Common myeloid progenitor, CD34-positive (primary cell): ENCODE measurements at regions not wholly inside any gene's neighbourhood (a gene's known extent, or its start where the extent isn't known, plus 50 kb on each side); places are given as distances from the start of the nearest gene placed in this dataset.
A peak's percentile ranks its signal among the peaks of the same experiment; 100 is the strongest.

Experiments used
- CTCF ChIA-PET: fragments of 350-600 bp; sonication (Branson Sonifier 250); formaldehyde crosslinking; loops from one replicate; lab custom pipeline; 2021; ENCODE audit warnings: antibody characterized with exemption; lab: Charles Lee
- POLR2A ChIA-PET: fragments of 350-600 bp; sonication (Branson Sonifier 250); formaldehyde crosslinking; loops from one replicate; lab custom pipeline; 2021; ENCODE audit warnings: antibody characterized with exemption; lab: Charles Lee
- DNase-seq, 3 donors: peaks; one replicate each; pipeline versions ENCODE4 v3.0.0 to v3.0.0-alpha.2; 2013
- H3K27ac ChIP-seq, 2 experiments: 1 replicate in 1 of 2; 2 replicates in 1 of 2; pipeline ENCODE4 v1.7.0; 2013; ENCODE audit warnings: inconsistent platforms in 2 of 2, low read length in 2 of 2, mild to moderate bottlenecking in 2 of 2, low read depth in 1 of 2, moderate library complexity in 1 of 2; ENCODE audit not compliant: severe bottlenecking in 2 of 2, insufficient read depth in 1 of 2, poor library complexity in 1 of 2
- H3K27me3 ChIP-seq, 5 experiments: replicated peaks in 2 of 5; 1 replicate in 3 of 5; 2 replicates in 2 of 5; pipeline versions ENCODE4 v1.6.1 to v1.7.0; 2013; ENCODE audit warnings: low read length in 4 of 5, mild to moderate bottlenecking in 2 of 5, moderate library complexity in 2 of 5, inconsistent platforms in 1 of 5; ENCODE audit not compliant: insufficient read depth in 5 of 5, control insufficient read depth in 4 of 5
- H3K36me3 ChIP-seq, 4 experiments: 1 replicate in 2 of 4; 2 replicates in 2 of 4; pipeline versions ENCODE4 v1.6.1 to v1.7.0; 2013; ENCODE audit warnings: low read length in 3 of 4, control low read depth in 1 of 4, mild to moderate bottlenecking in 1 of 4; ENCODE audit not compliant: control insufficient read depth in 4 of 4, insufficient read depth in 4 of 4
- H3K4me1 ChIP-seq, 4 experiments: 1 replicate in 3 of 4; 2 replicates in 1 of 4; pipeline versions ENCODE4 v1.6.1 to v1.7.1; 2013; ENCODE audit warnings: low read length in 3 of 4, mild to moderate bottlenecking in 3 of 4, control low read depth in 1 of 4, inconsistent platforms in 1 of 4, moderate library complexity in 1 of 4; ENCODE audit not compliant: control insufficient read depth in 4 of 4, insufficient read depth in 4 of 4; ENCODE audit errors: control extremely low read depth in 1 of 4
- H3K4me3 ChIP-seq, 7 experiments: 1 replicate in 4 of 7; 2 replicates in 3 of 7; pipeline versions ENCODE4 v1.5.1 to v1.7.0; 2013; ENCODE audit warnings: mild to moderate bottlenecking in 7 of 7, low read length in 6 of 7, moderate library complexity in 6 of 7, inconsistent platforms in 2 of 7, low read depth in 2 of 7, control low read depth in 1 of 7; ENCODE audit not compliant: insufficient read depth in 4 of 7, control insufficient read depth in 1 of 7; ENCODE audit errors: extremely low read depth in 1 of 7
- H3K9me3 ChIP-seq, 5 experiments: 1 replicate in 4 of 5; 2 replicates in 1 of 5; pipeline versions ENCODE4 v1.6.1 to v1.7.1; 2013; ENCODE audit warnings: low read length in 4 of 5, mild to moderate bottlenecking in 2 of 5, inconsistent platforms in 1 of 5, low read depth in 1 of 5, moderate library complexity in 1 of 5; ENCODE audit not compliant: control insufficient read depth in 4 of 5, insufficient read depth in 2 of 5; ENCODE audit errors: control extremely low read depth in 1 of 5
- WGBS: methylation state at CpG from one replicate; pipeline ENCODE4 v1.1.5; 2013; ENCODE audit not compliant: insufficient coverage; 5-methylcytosine and 5-hydroxymethylcytosine counted together

- DNase-seq: no peak
- ChIA-PET POLR2A (no interaction called here), CTCF (interaction anchor here (1.4 to 2.8 kb wide), 2 partner anchors 10 to 15 kb away, joined by 7 to 13 read pairs; no protein-coding TSS in a partner anchor)
- Histone ChIP-seq H3K4me3 (no peak overlapping the region), H3K36me3 (no peaks in the 10 kb centered on the region), H3K27ac (no peak overlapping the region), H3K9me3 (no peaks in the 10 kb centered on the region), H3K4me1 (no peaks in the 10 kb centered on the region), H3K27me3 (peaks cover 0 to 10% (median 4%) of the 10 kb centered on the region in 5 experiments)
Observed at GRCh38 chr5:158011422-158011821, 152.5 kb upstream of the CLINT1 start.

GRCh38 chr5:158010831-158011230, 151.9 kb upstream of the CLINT1 start:
- Histone ChIP-seq H3K27ac (no peak overlapping the region), H3K4me3 (no peak overlapping the region), H3K36me3 (no peaks in the 10 kb centered on the region), H3K27me3 (peaks cover 0 to 10% (median 4%) of the 10 kb centered on the region in 5 experiments), H3K9me3 (peaks cover 0 to 4% (median 0%) of the 10 kb centered on the region in 5 experiments), H3K4me1 (no peaks in the 10 kb centered on the region)
- CTCF ChIA-PET: interaction anchor here (2.8 kb wide), 1 partner anchor 15 kb away, joined by 13 read pairs; no protein-coding TSS in a partner anchor
- POLR2A ChIA-PET: no interaction called here
- WGBS: 100% methylated on average over 5 of the region's 7 CpGs
- no peak for DNase-seq

GRCh38 chr5:158007336-158007735, 148.4 kb upstream of the CLINT1 start:
- Histone ChIP-seq H3K4me1 (no peaks in the 10 kb centered on the region), H3K36me3 (no peaks in the 10 kb centered on the region), H3K4me3 (no peak overlapping the region), H3K9me3 (peaks cover 0 to 4% (median 0%) of the 10 kb centered on the region in 5 experiments), H3K27me3 (peaks cover 0 to 5% (median 2%) of the 10 kb centered on the region in 5 experiments), H3K27ac (no peak overlapping the region)
- POLR2A ChIA-PET: no interaction called here
- DNase-seq: no peak
- CTCF ChIA-PET: interaction anchor here (0.9 to 1.1 kb wide), 2 partner anchors 11 to 12 kb away, joined by 3 read pairs; no protein-coding TSS in a partner anchor
- WGBS: 100% methylated on average over 3 of the region's 3 CpGs

GRCh38 chr5:157999696-158000095, 140.8 kb upstream of the CLINT1 start:
- DNase-seq: no peak
- POLR2A ChIA-PET: no interaction called here
- Histone ChIP-seq H3K4me3 (no peak overlapping the region), H3K36me3 (no peaks in the 10 kb centered on the region), H3K27ac (no peak overlapping the region), H3K9me3 (no peaks in the 10 kb centered on the region), H3K27me3 (no peaks in the 10 kb centered on the region), H3K4me1 (peaks cover 0 to 2% (median 0%) of the 10 kb centered on the region in 4 experiments)
- WGBS: no CpG with 5 or more reads among the region's 2 CpGs
- CTCF ChIA-PET: no interaction called here

DNA sequence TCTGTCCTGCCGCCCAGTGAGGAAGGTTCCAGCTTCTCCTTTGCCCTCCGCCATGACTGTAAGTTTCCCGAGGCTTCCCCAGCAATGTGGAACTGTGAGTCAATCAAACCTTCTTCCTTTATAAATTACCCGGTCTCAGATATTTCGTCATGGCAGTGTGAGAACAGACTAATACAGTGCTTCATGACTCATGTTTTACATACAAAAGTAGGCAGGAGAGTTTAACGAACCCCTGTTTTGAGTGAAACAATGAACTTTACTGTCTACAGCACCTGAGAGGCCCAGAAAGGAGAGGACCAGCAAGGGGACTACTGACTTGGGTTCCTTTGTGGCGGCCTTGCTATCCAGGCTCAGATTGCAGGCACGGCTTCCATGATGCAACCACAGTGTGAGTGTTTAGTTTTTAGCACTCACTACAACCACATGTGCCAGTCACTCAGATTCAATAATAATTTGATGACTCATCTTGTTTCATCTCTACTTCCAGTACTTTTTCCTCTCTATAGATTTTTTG, 139.1 kb upstream of the CLINT1 start:
- CTCF ChIA-PET: interaction anchor here (4.1 kb wide), 1 partner anchor 180 kb away, joined by 22 read pairs; no protein-coding TSS in a partner anchor

DNA sequence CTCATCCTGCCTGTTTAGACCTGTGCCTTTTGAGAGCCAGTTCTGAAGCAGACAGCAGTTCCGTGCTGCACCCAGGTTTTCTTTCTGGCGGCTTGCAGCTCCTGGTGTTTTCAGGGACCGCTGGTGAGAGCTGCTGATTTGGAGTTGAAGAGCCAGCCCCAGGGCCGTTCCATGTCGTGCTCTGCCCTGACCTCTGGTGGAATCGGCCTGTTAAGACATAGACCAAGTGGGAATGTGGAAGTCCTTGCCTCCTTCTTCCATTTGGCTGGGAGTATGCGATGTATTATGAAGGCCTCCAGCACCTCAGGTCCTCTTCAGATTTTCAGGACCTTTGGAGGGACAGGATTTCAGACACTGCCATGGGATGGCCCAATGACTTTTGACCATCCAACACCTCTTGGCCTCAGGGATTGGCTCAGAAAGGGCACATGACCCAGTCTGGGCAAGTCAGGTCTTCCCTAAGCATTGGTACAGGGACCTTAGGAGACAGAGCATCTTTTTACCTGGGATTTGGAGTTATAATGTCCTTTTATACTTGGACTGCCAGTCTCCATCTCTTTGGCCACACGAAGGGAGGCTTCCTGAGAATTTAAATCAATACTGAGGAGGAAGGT, 136.1 kb upstream of the CLINT1 start:
- POLR2A ChIA-PET: no interaction called here
- CTCF ChIA-PET: interaction anchor here (0.7 to 4.1 kb wide), 13 partner anchors 12 to 1112 kb away, joined by 3 to 22 read pairs (median 4); no protein-coding TSS in a partner anchor
- WGBS: 25% methylated on average over 4 of the region's 8 CpGs
- H3K9me3 ChIP-seq: no peaks in the 10 kb centered on the region
- peaks cover 0 to 2% (median 0%) of the 10 kb centered on the region in 4 experiments for H3K4me1 ChIP-seq
- DNase-seq: peak; percentile 61 to 74 (median 70)
- no peaks in the 10 kb centered on the region for H3K27me3 ChIP-seq
- no peak overlapping the region for H3K4me3 ChIP-seq
- H3K36me3 ChIP-seq: no peaks in the 10 kb centered on the region
- no peak overlapping the region for H3K27ac ChIP-seq

More for the DNA sequence above, 139.1 kb upstream of the CLINT1 start:
- no peaks in the 10 kb centered on the region for H3K27me3 ChIP-seq
- no peak overlapping the region for H3K4me3 ChIP-seq
- H3K4me1 ChIP-seq: peaks cover 0 to 2% (median 0%) of the 10 kb centered on the region in 4 experiments
- peak in 2 of 3 donors; percentile 10 to 28 for DNase-seq
- no peaks in the 10 kb centered on the region for H3K36me3 ChIP-seq
- 93% methylated on average over 6 of the region's 8 CpGs for WGBS
- no peaks in the 10 kb centered on the region for H3K9me3 ChIP-seq
- no peak overlapping the region for H3K27ac ChIP-seq
- POLR2A ChIA-PET: interaction anchor here (0.7 kb wide), 1 partner anchor 23 kb away, joined by 3 read pairs; no protein-coding TSS in a partner anchor
